WTC11 (cell line): ENCODE measurements at regions not wholly inside any gene's neighbourhood (a gene's known extent, or its start where the extent isn't known, plus 50 kb on each side); places are given as distances from the start of the nearest gene placed in this dataset.

ENCODE experiments used
- CTCF ChIP-seq: fragments of 200-600 bp; IDR thresholded peaks from 2 replicates; pipeline ENCODE4 v1.8.0; 2022; ENCODE audit warnings: antibody characterized with exemption
- ELF4 ChIP-seq: sonication (generic); formaldehyde crosslinking; IDR thresholded peaks from 2 replicates; pipeline ENCODE4 v1.8.1; 2022; ENCODE audit warnings: low read depth, mild to moderate bottlenecking, moderate library complexity, missing genetic modification reagents
- ZNF396 ChIP-seq: fragments of 250-450 bp; sonication (Bioruptor Pico); IDR thresholded peaks from 2 replicates; pipeline ENCODE4 v1.8.0; 2021; ENCODE audit warnings: mild to moderate bottlenecking, moderate library complexity, borderline replicate concordance
- TF ChIP-seq, protein P1 (sequence below): sonication (generic); formaldehyde crosslinking; IDR thresholded peaks from 2 replicates; pipeline ENCODE4 v1.8.1; 2022; ENCODE audit warnings: low read depth, missing genetic modification reagents, borderline replicate concordance

DNA sequence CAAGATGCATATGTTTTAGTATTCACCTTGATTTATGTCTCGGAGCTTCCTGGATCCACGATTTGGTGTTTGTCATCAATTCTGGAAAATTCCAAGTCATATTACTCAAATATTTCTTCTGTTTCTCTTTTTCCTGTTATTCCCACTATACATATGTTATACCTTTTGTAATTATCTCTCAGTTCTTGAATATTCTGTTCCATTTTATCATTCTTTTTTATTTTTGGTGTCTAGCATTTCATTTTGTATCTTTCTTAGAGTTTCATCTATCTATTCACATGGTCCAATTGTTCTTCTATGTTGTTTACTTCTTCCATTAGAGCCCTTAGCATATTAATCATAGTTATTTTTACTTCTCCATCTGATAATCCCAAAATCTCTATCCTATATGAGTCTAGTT, 637.8 kb upstream of the GRAMD2B start:
- TF ChIP-seq ZNF396 (CRISPR knock-in tag) (no peak), ELF4 (CRISPR knock-in tag) (no peak), CTCF (no peak)
- TF ChIP-seq, protein P1, sequence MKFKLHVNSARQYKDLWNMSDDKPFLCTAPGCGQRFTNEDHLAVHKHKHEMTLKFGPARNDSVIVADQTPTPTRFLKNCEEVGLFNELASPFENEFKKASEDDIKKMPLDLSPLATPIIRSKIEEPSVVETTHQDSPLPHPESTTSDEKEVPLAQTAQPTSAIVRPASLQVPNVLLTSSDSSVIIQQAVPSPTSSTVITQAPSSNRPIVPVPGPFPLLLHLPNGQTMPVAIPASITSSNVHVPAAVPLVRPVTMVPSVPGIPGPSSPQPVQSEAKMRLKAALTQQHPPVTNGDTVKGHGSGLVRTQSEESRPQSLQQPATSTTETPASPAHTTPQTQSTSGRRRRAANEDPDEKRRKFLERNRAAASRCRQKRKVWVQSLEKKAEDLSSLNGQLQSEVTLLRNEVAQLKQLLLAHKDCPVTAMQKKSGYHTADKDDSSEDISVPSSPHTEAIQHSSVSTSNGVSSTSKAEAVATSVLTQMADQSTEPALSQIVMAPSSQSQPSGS = no peak
